K562 (cell line): ENCODE measurements at regions not wholly inside any gene's neighbourhood (a gene's known extent, or its start where the extent isn't known, plus 50 kb on each side); places are given as distances from the start of the nearest gene placed in this dataset.

ENCODE experiments used
- FOSL1 ChIP-seq: fragments of 200-800 bp; sonication (Bioruptor generic); conservative IDR thresholded peaks from 2 replicates; pipeline ENCODE4 v1.6.1; 2016; ENCODE audit warnings: missing genetic modification characterization, missing compliant biosample characterization
- KLF16 ChIP-seq: IDR thresholded peaks from 2 replicates; pipeline ENCODE4 v1.6.1; 2016; ENCODE audit warnings: antibody characterized with exemption
- NR3C1 ChIP-seq: sonication (generic); formaldehyde crosslinking; IDR thresholded peaks from 2 replicates; pipeline ENCODE4 v1.8.1; 2022; ENCODE audit warnings: missing genetic modification reagents
- PATZ1 ChIP-seq: fragments of 250-450 bp; sonication (Bioruptor Pico); IDR thresholded peaks from 2 replicates; pipeline ENCODE4 v1.5.0; 2020; ENCODE audit warnings: mild to moderate bottlenecking, borderline replicate concordance
- ZSCAN29 ChIP-seq: fragments of 450-650 bp; IDR thresholded peaks from 2 replicates; pipeline ENCODE4 v1.6.1; 2017
- TF ChIP-seq, protein P1 (sequence below): fragments of 250-450 bp; sonication (Bioruptor Pico); IDR thresholded peaks from 2 replicates; pipeline ENCODE4 v1.4.0; 2020
- TF ChIP-seq, protein P2 (sequence below): fragments of 150-350 bp; conservative IDR thresholded peaks from 2 replicates; pipeline ENCODE4 v1.6.1; 2014; ENCODE audit warnings: low read length

GRCh38 chr1:55846051-55846450 is 630.9 kb upstream of the USP24 start (continued):
- TF ChIP-seq, protein P1, sequence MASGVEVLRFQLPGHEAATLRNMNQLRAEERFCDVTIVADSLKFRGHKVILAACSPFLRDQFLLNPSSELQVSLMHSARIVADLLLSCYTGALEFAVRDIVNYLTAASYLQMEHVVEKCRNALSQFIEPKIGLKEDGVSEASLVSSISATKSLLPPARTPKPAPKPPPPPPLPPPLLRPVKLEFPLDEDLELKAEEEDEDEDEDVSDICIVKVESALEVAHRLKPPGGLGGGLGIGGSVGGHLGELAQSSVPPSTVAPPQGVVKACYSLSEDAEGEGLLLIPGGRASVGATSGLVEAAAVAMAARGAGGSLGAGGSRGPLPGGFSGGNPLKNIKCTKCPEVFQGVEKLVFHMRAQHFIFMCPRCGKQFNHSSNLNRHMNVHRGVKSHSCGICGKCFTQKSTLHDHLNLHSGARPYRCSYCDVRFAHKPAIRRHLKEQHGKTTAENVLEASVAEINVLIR, result no peak
- no peak for TF ChIP-seq KLF16
- TF ChIP-seq ZSCAN29, result no peak
- no peak for TF ChIP-seq PATZ1
- no peak for TF ChIP-seq FOSL1
- no peak for TF ChIP-seq NR3C1
- TF ChIP-seq, protein P2, sequence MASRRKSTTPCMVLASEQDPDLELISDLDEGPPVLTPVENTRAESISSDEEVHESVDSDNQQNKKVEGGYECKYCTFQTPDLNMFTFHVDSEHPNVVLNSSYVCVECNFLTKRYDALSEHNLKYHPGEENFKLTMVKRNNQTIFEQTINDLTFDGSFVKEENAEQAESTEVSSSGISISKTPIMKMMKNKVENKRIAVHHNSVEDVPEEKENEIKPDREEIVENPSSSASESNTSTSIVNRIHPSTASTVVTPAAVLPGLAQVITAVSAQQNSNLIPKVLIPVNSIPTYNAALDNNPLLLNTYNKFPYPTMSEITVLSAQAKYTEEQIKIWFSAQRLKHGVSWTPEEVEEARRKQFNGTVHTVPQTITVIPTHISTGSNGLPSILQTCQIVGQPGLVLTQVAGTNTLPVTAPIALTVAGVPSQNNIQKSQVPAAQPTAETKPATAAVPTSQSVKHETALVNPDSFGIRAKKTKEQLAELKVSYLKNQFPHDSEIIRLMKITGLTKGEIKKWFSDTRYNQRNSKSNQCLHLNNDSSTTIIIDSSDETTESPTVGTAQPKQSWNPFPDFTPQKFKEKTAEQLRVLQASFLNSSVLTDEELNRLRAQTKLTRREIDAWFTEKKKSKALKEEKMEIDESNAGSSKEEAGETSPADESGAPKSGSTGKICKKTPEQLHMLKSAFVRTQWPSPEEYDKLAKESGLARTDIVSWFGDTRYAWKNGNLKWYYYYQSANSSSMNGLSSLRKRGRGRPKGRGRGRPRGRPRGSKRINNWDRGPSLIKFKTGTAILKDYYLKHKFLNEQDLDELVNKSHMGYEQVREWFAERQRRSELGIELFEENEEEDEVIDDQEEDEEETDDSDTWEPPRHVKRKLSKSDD, result no peak
